HG02938 (cell line): ENCODE measurements at regions not wholly inside any gene's neighbourhood (a gene's known extent, or its start where the extent isn't known, plus 50 kb on each side); places are given as distances from the start of the nearest gene placed in this dataset.

Experiments used
- ATAC-seq: cut with Tn5 transposase; IDR thresholded peaks from one replicate; pipeline ENCODE4 v1.9.1; 2021; ENCODE audit warnings: mild to moderate bottlenecking, moderate library complexity; ENCODE audit not compliant: unreplicated experiment

DNA sequence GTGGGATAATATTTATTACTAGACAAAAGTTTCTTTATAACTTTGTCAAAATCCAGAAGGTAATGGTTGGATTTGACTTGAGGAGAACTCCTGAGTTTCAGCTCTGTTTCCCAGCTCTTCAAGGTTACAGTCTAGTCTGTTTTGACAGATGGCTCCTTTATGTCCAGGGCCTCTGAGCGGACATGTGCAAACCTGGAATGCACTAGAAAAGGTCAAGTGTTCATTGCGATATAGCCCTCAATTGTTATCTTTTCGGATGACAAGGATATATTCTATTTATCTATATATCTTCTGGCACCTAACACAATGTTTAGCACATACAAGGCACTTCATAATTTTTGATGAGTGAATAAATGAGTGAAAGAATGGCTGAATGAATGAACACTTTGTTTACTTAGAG lies 513.2 kb upstream of the GOLIM4 start:
- ATAC-seq: no peak

DNA sequence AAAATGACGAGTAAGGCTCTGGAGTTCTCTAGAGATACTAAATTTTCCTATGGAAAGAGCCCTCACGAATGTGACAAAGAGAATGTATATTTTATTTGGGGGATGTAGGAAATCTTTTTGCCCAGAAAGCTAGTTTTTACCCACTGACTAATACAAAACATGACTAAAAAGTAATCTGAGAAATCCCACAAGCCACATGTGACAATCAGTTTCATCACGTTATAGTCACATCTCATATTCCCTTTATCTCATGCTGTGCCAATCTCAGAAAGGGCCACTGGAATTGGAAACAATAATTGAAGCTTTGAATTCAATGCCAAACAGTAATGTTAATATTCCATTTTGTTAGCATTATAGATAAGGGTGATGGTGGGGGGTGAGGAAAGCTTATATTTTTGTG lies 509.0 kb upstream of the GOLIM4 start:
- no peak for ATAC-seq

DNA sequence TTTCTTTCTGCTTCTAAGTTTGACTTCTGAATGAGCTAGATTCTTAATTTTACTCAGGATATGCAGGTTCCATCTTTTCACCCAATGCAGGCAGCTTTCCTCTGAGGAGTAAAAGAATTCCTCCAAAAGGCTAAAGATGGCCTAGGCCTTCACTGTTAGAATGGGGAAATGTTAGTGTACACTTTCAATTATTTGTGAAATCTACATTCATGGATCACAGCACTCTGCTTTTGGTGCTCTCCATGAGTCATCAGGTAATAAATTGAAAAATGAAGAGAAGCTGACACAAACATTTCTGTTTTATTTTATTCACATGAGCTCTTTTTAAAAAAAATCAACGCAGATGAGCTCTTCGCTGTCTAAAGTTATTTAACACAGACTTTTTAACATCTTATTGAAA lies 502.5 kb upstream of the GOLIM4 start:
- ATAC-seq: no peak

- no peak for ATAC-seq
Observed at GRCh38 chr3:168596175-168596823, 500.6 kb upstream of the GOLIM4 start.

- ATAC-seq: no peak
Observed at GRCh38 chr3:168591587-168591986, 495.9 kb upstream of the GOLIM4 start.

DNA sequence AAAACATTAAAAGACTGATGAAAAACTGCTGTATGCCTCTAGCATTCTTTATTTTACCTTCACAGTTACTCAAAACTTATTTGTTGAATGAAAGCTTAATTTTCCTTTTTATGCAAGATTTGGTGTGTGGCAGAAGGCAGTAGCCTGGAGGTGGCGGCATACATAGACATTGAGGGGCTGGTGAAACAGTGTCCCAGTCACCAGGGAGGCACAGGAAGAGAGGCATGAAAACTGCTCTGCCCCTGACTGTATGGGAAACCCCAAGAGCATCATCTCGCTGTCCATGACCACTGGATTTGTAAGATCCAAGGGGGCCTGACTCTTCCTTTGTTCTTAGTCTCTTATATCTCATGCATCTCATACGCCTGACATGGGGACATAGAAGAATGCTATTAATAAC lies 493.7 kb upstream of the GOLIM4 start:
- no peak for ATAC-seq

GRCh38 chr3:168585544-168585943 lies 489.8 kb upstream of the GOLIM4 start:
- no peak for ATAC-seq

- ATAC-seq: no peak
Observed at GRCh38 chr3:168583977-168584376, 488.3 kb upstream of the GOLIM4 start.

- ATAC-seq: no peak
Observed at GRCh38 chr3:168582503-168582902, 486.8 kb upstream of the GOLIM4 start.

- no peak for ATAC-seq
Observed at GRCh38 chr3:168581771-168582225, 486.1 kb upstream of the GOLIM4 start.

- no peak for ATAC-seq
Observed at GRCh38 chr3:168579010-168579409, 483.3 kb upstream of the GOLIM4 start.

GRCh38 chr3:168575750-168576149 lies 480.0 kb upstream of the GOLIM4 start:
- no peak for ATAC-seq

- ATAC-seq: no peak
Observed at GRCh38 chr3:168574455-168575158, 478.9 kb upstream of the GOLIM4 start.

GRCh38 chr3:168570404-168571155 lies 474.9 kb upstream of the GOLIM4 start:
- ATAC-seq: no peak

- peak; percentile 43 for ATAC-seq
Observed at GRCh38 chr3:168558728-168559411, 463.1 kb upstream of the GOLIM4 start.

DNA sequence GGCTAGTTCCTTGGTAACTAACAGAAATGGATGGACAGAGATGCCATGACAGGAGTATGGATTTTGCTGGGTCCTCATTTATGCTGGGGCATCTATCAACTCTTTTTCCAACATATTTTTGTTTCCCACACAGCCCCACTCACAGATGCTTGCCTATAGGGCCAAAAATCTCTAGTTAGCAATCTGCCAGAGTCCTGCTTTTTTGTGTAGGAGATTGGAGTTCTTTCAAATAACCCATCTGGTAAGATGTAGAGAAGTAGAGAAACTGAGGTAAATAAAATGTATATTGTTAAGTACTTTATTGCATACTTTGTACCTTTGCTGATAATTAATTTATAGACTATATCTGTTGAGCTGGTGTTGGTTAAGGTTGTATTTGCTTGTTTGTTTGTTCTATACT lies 456.5 kb upstream of the GOLIM4 start:
- no peak for ATAC-seq

GRCh38 chr3:168548719-168549118 lies 453.0 kb upstream of the GOLIM4 start:
- ATAC-seq: no peak

DNA sequence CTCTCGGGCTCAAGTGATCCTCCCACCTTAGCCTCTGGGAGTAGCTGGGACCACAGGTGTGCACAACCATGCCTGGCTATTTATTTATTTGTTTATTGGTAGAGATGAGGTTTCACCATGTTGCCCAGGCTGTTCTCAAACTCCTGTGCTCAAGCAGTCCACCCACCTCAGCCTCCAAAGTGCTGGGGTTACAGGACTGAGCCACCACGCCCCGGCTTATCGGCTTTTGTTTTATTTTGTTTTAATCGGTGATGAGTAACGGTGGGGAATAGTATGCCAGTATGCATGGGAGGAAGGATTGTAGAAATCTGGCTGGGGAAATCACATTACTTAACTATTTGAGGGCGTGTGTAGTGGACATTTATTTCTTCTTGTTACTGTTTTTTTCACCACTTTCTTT lies 451.0 kb upstream of the GOLIM4 start:
- ATAC-seq: no peak

GRCh38 chr3:168545591-168545990 lies 449.9 kb upstream of the GOLIM4 start:
- ATAC-seq: no peak

DNA sequence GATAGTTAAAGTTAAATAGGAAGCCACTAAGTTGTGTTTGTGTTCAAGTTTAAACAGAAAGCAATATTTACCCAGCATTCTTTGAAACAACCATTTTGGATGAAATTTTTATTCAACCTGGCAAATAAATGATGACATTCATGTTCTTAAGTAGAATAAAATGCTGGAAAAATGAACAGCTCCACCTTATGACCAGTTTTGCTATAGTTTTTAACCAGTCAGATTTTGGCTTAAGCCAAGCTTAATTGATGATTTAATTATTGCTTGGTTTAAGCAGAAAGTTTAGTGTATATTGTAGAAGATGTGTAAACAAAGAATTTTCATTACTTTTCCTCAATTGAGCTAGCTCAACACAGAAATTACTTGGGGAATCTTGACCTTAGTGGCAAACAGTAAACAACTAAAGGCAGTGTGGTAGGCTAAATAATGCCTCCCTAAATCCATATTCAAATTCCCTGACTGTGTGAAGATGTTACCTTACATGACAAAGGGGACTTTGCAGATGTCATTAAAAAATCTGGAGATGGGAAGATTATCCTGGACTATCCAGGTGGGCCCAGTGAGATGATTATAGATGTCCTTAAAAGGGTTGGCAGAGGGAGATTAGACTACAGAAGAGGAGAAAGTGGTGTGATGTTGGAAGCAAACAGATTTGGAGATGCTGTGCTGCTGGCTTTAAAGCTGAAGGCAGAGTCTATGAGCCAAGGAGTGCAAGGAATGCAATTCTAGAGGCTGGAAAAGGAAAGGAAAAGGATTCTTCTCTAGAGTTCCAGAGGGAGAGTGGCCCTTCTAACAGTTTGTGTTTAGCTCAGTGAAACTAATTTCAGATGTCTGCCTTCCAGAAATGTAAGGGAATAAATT lies 448.6 kb upstream of the GOLIM4 start:
- ATAC-seq: no peak
